AG08396 (cell line): ENCODE measurements at regions not wholly inside any gene's neighbourhood (a gene's known extent, or its start where the extent isn't known, plus 50 kb on each side); places are given as distances from the start of the nearest gene placed in this dataset.

ENCODE experiments used
- DNase-seq: peaks from one replicate; pipeline ENCODE4 v3.0.0; 2012; ENCODE audit warnings: low spot score, mixed read lengths

DNA sequence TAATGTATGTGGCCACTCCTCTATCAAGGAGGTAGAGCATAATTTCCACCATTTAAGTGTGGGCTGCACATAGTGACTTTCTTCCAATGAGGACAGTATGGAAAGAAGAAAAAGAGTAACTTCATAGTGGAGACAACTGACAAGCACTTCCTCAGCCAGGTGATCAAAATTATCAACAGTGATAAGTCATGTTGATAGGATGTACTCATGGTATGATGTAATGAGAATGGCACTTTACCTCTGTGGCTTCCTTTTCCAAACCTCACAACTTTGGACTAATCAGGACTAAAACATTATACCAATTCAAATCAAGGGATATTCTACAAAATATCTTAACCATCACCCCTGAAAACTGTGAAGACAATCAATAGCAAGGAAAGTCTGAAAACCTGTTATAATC is 302.3 kb upstream of the CITED2 start:
- DNase-seq = no peak

- DNase-seq = no peak
These were observed 291.8 kb upstream of the CITED2 start for GRCh38 chr6:139666284-139666683.

GRCh38 chr6:139663996-139664395 is 289.5 kb upstream of the CITED2 start:
- no peak for DNase-seq

DNA sequence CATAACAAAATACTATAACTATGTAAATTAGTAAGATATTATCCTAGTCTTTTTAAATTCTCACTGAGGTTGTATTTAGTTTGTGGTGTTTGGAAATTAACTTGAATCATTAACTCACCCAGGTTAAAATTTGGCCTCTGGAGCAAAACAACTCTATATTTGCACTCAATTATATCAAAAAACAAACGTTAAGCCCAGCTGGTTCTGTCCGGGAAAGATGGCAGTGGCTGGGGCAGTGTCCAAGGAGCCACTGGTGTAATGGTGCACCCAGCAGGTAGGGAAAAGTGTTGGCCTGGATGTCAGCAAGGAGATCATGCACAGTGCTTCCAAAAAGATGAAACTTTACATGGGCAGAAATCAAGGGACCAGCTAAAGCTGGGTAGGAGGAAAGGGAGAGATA is 285.3 kb upstream of the CITED2 start:
- no peak for DNase-seq

DNA sequence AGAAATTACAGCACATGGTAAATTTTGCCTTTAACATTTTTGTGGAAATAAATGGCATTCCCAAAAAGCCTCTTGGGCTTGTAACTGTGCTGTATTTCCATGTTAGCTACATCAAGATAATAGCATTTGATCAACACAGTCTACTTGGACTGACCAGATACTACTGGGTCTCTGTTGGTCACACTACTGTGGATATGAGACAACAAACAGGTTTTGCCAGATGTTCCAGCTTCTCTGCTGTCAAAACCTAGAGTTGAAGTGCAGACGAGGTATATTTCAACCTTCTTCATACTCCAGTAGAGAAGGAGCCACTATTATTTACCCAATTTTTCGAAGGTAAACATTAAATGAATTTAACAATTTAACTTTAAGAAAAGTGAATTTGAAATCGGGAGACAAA is 284.7 kb upstream of the CITED2 start:
- DNase-seq = no peak

GRCh38 chr6:139657119-139657518 is 282.7 kb upstream of the CITED2 start:
- DNase-seq = no peak

DNA sequence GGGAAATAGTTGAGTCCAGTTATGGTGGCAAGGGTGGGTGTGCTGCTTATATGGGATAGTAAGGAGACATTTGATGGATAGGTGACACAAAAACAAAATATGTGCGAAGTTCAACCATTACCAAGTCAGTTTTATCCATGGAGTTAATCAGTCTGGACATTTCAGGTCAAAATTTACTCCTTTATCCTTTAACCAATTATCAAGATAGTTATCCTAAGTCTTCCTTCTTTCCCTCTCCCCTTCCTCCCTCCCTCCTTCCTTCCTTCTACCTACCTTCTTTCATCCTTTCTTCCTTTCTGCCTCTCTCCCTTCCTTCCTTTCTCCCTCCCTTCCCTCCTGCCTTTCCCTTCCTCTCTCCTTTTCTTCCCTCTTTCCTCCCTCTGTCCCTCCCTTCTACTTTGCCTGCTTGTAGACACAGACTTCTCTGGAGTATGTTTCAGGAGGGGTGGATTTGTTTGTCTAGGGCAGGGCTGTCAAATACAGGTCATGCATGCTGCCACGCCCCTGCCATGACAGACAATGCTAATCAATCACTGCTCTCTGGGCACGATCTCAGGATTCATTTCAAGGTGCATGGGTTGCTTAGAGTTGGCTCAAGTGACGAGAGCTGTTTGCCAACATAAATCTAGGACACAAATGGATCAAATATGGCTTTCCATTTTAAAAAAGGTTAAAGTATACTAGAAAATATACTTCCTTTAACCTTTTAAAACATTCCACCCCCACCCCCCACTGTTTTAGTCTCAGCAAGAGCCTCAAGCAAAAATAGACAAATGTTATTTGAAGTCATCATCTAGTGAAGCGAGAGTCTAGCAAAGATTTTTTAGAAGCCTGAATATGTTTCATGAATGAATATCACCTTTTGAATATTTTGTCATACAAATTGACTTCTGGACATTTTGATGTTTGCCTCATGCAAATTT is 281.6 kb upstream of the CITED2 start:
- DNase-seq = no peak

GRCh38 chr6:139654888-139655782 is 280.7 kb upstream of the CITED2 start:
- DNase-seq = no peak

- no peak for DNase-seq
These were observed 279.9 kb upstream of the CITED2 start for GRCh38 chr6:139654309-139654708.

- no peak for DNase-seq
These were observed 278.7 kb upstream of the CITED2 start for GRCh38 chr6:139653111-139653510.

DNA sequence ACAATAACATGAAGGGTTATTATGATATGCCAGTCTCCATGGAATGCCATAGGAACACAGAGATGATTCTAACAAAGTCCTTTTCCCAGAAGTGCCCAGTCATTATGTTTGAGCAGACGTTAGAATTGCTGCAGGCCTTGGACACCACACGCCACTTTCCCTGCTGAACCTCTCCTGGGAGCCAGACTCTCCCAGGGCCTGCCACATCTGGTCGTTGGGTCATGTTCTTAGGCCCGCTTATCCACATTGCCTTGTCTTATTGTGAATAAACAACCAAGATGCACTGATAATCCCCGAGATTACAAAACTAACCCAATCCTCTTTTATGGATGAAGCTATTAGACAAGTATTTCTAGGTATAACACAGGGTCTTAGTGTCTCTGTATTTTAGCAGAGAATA is 276.5 kb upstream of the CITED2 start:
- DNase-seq = no peak

DNA sequence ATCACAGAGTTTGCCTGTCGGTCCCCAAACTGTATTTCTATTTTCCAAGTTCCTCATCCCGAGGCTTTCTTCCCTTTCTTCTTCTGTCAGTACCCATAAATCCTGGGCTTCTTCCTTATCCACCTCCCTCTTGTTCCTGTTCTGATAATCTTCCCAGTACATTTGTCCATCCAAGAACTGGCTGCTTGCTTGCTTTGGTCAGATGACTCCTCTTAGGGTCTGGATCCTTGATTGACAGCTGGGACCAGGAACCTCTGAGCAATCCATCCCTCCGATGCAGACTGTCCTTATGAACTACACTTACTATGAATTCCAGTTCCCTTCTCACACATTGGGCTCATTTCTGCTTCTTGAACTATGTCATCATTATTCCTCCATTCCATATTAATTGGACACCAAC is 275.3 kb upstream of the CITED2 start:
- DNase-seq = no peak

- DNase-seq = no peak
These were observed 274.7 kb upstream of the CITED2 start for GRCh38 chr6:139649128-139649527.

DNA sequence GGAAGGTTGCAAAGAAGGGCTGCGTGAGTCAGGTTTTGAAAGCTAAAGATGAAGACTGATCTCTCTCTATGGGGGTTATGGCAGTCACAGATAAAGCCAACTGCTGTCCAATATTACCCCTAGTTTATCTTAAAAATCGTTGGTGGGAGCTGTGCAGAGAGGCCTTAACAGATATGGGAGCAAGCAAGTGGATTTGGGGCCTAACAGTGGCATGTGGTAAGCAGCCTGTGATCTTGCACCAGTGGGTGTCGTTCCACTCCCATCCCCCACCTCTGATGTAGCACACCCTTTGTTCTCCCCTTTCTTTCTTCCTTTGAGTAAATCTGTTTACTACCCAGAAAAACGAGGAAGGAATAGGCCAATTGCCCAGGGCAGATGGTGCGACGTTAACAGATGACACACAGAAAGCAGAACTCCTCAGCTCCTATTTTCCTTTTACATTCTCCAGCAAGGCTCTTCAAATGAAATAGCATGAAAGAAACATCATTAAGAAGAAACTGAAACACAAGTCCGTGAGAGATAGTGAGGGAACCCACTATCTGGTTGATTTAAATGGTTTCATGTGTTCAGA is 274.1 kb upstream of the CITED2 start:
- DNase-seq = no peak

GRCh38 chr6:139647841-139648240 is 273.4 kb upstream of the CITED2 start:
- no peak for DNase-seq

GRCh38 chr6:139647016-139647415 is 272.6 kb upstream of the CITED2 start:
- DNase-seq = no peak

GRCh38 chr6:139644821-139645220 is 270.4 kb upstream of the CITED2 start:
- no peak for DNase-seq

- no peak for DNase-seq
These were observed 269.5 kb upstream of the CITED2 start for GRCh38 chr6:139643986-139644385.

DNA sequence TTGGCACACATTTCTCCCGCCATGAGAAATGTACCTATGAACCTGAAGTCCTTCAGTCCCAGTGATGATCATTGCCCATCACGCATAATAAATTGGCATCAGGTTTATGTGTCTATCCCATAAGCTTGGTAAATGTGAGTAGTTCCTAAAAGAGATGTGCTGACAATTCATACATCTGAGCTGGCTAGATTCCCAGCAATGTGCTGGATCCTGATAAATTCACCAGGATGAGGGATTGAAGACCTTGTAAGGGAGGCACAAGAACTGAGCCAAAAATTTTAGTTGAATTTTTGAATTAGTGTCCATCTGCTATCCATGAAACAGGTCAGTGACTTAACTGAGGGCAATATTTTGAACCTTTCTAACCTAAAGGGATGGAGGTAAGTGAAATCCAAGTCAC is 267.9 kb upstream of the CITED2 start:
- no peak for DNase-seq

- DNase-seq = no peak
These were observed 266.9 kb upstream of the CITED2 start for GRCh38 chr6:139641376-139641775.

DNA sequence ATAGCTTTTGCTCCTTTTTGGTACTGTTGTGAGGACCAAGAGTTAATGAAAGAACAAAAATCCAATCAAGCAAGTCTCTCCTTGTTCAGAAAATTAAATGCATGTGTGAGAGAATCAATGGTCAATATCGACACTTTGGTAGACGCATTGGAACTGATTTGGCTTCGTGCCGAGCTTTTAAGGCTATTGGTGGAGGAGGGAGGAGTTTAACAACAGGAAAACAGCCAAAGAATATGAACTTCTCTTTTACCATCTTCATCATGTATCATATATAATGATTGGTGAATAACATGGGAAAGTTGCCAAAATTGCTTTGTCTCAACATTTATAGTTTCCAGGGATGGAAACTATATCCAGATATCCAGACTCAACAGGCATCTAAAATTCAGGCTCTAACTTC is 266.5 kb upstream of the CITED2 start:
- DNase-seq = no peak

DNA sequence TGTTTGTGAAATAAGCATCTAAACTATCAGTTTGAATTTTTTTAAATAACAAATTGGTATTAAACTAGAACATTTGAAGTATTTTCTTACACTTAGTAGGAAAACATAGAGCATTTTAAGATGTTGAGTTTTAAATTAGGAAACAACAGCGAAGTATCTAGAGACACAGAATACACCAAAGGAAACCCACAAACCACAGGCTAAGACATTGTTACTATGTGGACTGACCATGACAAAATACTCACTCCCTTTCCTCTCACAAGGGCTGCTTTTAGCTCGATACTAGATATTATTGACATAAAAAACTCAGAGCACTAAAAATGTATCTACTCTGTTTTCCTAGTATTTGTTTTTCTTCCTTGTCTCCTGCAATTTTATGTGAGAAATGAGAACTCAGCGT is 266.0 kb upstream of the CITED2 start:
- DNase-seq = no peak

DNA sequence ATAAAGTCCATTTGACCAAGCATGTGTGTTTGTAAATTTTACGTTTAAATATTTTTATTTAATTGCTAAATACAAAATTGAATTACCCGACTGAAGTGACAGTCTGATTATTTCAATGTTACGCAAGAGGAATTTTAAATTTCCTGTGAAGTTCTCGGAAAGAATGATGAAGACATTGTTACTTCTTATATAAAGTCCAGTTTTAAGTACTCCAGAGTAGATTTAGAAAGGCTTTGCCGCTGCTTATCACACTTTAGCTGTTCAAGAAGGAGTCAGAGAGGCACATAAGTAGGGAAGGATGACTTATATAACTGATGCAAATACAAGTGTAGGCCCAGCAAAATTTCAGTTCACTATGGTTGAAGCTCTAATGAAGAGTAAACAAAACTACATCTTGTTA is 265.1 kb upstream of the CITED2 start:
- no peak for DNase-seq
